K562 (cell line): ENCODE measurements at regions not wholly inside any gene's neighbourhood (a gene's known extent, or its start where the extent isn't known, plus 50 kb on each side); places are given as distances from the start of the nearest gene placed in this dataset.

Experiments used
- ATAC-seq: fragments of 200-7000 bp; cut with Tn5 transposase; 3 replicates; pipeline ENCODE4 v1.9.1; 2020; ENCODE audit warnings: moderate library complexity
- BruUV-seq: library from RNA; stranded (reverse); fragments of 400-500 nt; replicated peaks from 2 replicates; lab custom pipeline; 2021; lab: Mats Ljungman, UMichigan
- CTCF ChIA-PET: fragments of 300-600 bp; formaldehyde crosslinking; extraction: SDS; loops from one replicate; lab custom pipeline; 2021; ENCODE audit warnings: low intra/inter-chr PET ratio; lab: Yijun Ruan, JAX
- POLR2A ChIA-PET: fragments of 300-600, 350-650 bp; sonication (Branson Sonifier 250); formaldehyde crosslinking; extraction: SDS; loops from one replicate; lab custom pipeline; 2021; ENCODE audit warnings: antibody characterized with exemption, inconsistent platforms; lab: Yijun Ruan, JAX
- DNase-seq, 4 experiments: peaks; one replicate each; pipeline versions ENCODE4 v3.0.0 to v3.0.0-alpha.2; 2011 to 2018; ENCODE audit warnings: low spot score in 3 of 4, mixed read lengths in 3 of 4; ENCODE audit errors: extremely low read depth in 1 of 4
- FAIRE-seq: peaks from 2 replicates; lab custom pipeline; 2011; peaks lifted over from hg19 to GRCh38; lab: Jason Lieb, UNC
- H2AFZ ChIP-seq: 2 replicates; pipeline ENCODE4 v1.6.0; 2011; ENCODE audit warnings: low read depth, low read length, control low read depth, inconsistent platforms
- H3K27ac ChIP-seq: fragments of 200-600 bp; 3 replicates; pipeline ENCODE4 v1.8.0; 2011; ENCODE audit warnings: low read depth, mild to moderate bottlenecking, control low read depth, inconsistent platforms, low read length, moderate library complexity, mixed read lengths; ENCODE audit errors: extremely low read depth
- H3K27me3 ChIP-seq, 2 experiments: fragments of 300-600 bp in 1 of 2; 2 replicates in 1 of 2; 3 replicates in 1 of 2; pipeline versions ENCODE4 v1.6.0 to v1.8.0; 2011; ENCODE audit warnings: inconsistent platforms in 2 of 2, low read length in 2 of 2, mild to moderate bottlenecking in 1 of 2, mixed read lengths in 1 of 2, moderate library complexity in 1 of 2; ENCODE audit not compliant: control insufficient read depth in 2 of 2, insufficient read depth in 2 of 2
- H3K36me3 ChIP-seq: fragments of 300-600 bp; 3 replicates; pipeline ENCODE4 v1.8.0; 2011; ENCODE audit warnings: mild to moderate bottlenecking, low read length, inconsistent platforms; ENCODE audit not compliant: control insufficient read depth, insufficient read depth
- H3K4me1 ChIP-seq, 2 experiments: fragments of 200-600 bp in 1 of 2; replicated peaks in 1 of 2; 2 replicates in 1 of 2; 3 replicates in 1 of 2; pipeline versions ENCODE4 v1.5.1 to v1.8.0; 2011; ENCODE audit warnings: inconsistent platforms in 2 of 2, low read length in 2 of 2, mild to moderate bottlenecking in 1 of 2, mixed read lengths in 1 of 2, moderate library complexity in 1 of 2; ENCODE audit not compliant: control insufficient read depth in 2 of 2, insufficient read depth in 2 of 2
- H3K4me2 ChIP-seq: 2 replicates; pipeline ENCODE4 v1.6.1; 2011; ENCODE audit warnings: low read length, control low read depth, inconsistent platforms, mixed read lengths; ENCODE audit not compliant: insufficient read depth
- H3K4me3 ChIP-seq: fragments of 200-600 bp; sonication (generic), shearing (Covaris generic); 2 replicates; pipeline ENCODE4 v1.5.1; 2016; ENCODE audit warnings: control low read depth, inconsistent platforms
- H3K79me2 ChIP-seq: fragments of 200-600 bp; 3 replicates; pipeline ENCODE4 v1.8.0; 2011; ENCODE audit warnings: low read length, inconsistent platforms; ENCODE audit not compliant: control insufficient read depth, insufficient read depth
- H3K9ac ChIP-seq, 2 experiments: 2 replicates each; pipeline versions ENCODE4 v1.6.0 to v1.6.1; 2011; ENCODE audit warnings: low read depth in 2 of 2, low read length in 2 of 2, control low read depth in 1 of 2, inconsistent platforms in 1 of 2, mild to moderate bottlenecking in 1 of 2, mixed read lengths in 1 of 2; ENCODE audit not compliant: insufficient read depth in 1 of 2
- H3K9me1 ChIP-seq: one replicate; pipeline ENCODE4 v1.6.0; 2011; ENCODE audit warnings: inconsistent platforms, mild to moderate bottlenecking, low read length, moderate library complexity; ENCODE audit not compliant: control insufficient read depth, insufficient read depth
- H3K9me3 ChIP-seq: replicated peaks from 2 replicates; pipeline ENCODE4 v1.5.1; 2011; ENCODE audit warnings: low read depth, low read length, inconsistent platforms; ENCODE audit not compliant: control insufficient read depth, insufficient read depth
- H4K20me1 ChIP-seq: replicated peaks from 2 replicates; pipeline ENCODE4 v1.6.1; 2011; ENCODE audit warnings: low read length, inconsistent platforms, mixed read lengths; ENCODE audit not compliant: control insufficient read depth, insufficient read depth
- ATF2 ChIP-seq: sonication (generic); formaldehyde crosslinking; IDR thresholded peaks from 2 replicates; pipeline ENCODE4 v1.8.1; 2022; ENCODE audit warnings: missing genetic modification reagents
- BRD9 ChIP-seq: fragments of 450-650 bp; IDR thresholded peaks from 2 replicates; pipeline ENCODE4 v1.6.1; 2018; ENCODE audit warnings: low read depth; ENCODE audit not compliant: partially characterized antibody
- CC2D1A ChIP-seq: fragments of 450-650 bp; IDR thresholded peaks from 2 replicates; pipeline ENCODE4 v1.6.1; 2017; ENCODE audit warnings: mild to moderate bottlenecking
- ELK1 ChIP-seq: sonication (generic); formaldehyde crosslinking; IDR thresholded peaks from 2 replicates; pipeline ENCODE4 v1.8.1; 2022; ENCODE audit warnings: missing genetic modification reagents
- NCOA4 ChIP-seq: fragments of 450-650 bp; IDR thresholded peaks from 2 replicates; pipeline ENCODE4 v1.6.1; 2018; ENCODE audit warnings: mild to moderate bottlenecking; ENCODE audit not compliant: partially characterized antibody
- NCOR1 ChIP-seq: fragments of 450-650 bp; IDR thresholded peaks from 2 replicates; pipeline ENCODE4 v1.6.1; 2016; ENCODE audit warnings: mild to moderate bottlenecking, moderate library complexity
- NONO ChIP-seq, 2 experiments: fragments of 200-400 bp in 1 of 2; fragments of 450-650 bp in 1 of 2; formaldehyde crosslinking in 1 of 2; IDR thresholded peaks; 2 replicates each; pipeline ENCODE4 v1.6.1; 2017; ENCODE audit warnings: low read depth in 2 of 2, mild to moderate bottlenecking in 2 of 2, moderate library complexity in 2 of 2, low read length in 1 of 2
- SMARCA5 ChIP-seq: fragments of 450-650 bp; IDR thresholded peaks from 2 replicates; pipeline ENCODE4 v1.6.1; 2016
- whole genome bisulfite sequencing: fragments of 100-300 bp; shearing (Covaris generic); methylation state at CpG from one replicate; pipeline ENCODE4 v1.1.6; 2016; ENCODE audit warnings: low coverage, mixed read lengths; ENCODE audit not compliant: insufficient coverage; ENCODE audit errors: missing lambda C conversion rate; 5-methylcytosine and 5-hydroxymethylcytosine counted together
- in situ Hi-C: fragments of 300-500 bp; cut with MboI; formaldehyde crosslinking; loops from 4 replicates; pipeline ENCODE4 v1.15.0; 2018; ENCODE audit warnings: inconsistent platforms, mixed read lengths
- intact Hi-C: fragments of 100-400 bp; cut with micrococcal nuclease; formaldehyde crosslinking; loops from 2 replicates; pipeline ENCODE4 v1.14.2; 2022
- TF ChIP-seq, protein P1 (sequence below): fragments of 450-650 bp; IDR thresholded peaks from 2 replicates; pipeline ENCODE4 v1.6.1; 2016; ENCODE audit warnings: low read depth
- TF ChIP-seq, protein P2 (sequence below): fragments of 450-650 bp; IDR thresholded peaks from 2 replicates; pipeline ENCODE4 v1.6.1; 2016; ENCODE audit warnings: low read depth, mild to moderate bottlenecking, moderate library complexity
- TF ChIP-seq, protein P3 (sequence below): sonication (generic); IDR thresholded peaks from 2 replicates; pipeline ENCODE4 v1.6.1; 2016

DNA sequence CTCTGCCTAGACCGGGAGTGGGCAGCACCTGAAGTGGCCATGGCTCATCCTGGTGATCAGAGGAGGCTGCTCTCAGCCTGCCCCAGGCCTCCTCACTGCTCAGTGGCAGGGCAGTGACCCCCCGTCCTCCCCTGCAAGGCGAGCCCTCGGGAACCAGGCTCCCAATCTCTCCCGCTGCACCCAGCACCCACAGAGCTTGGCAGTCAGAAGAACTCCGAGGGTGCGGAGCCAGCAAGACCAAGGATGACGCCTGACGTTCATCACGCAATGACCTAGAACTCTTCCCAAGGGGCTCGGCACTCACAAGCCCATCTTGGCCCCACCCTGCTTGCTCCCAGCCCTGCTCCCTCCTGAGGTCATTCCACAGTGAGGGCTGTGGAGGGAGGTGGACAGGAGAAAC lies 189.8 kb upstream of the SALL3 start:
- no peak overlapping the region for H3K27ac ChIP-seq
- H3K36me3 ChIP-seq = no peaks in the 10 kb centered on the region
- no peak for FAIRE-seq
- H3K9me1 ChIP-seq = no peaks in the 10 kb centered on the region
- H3K4me1 ChIP-seq = no peaks in the 10 kb centered on the region; a peak in 1 of 5 replicates
- no peak overlapping the region for H2AFZ ChIP-seq
- H3K4me2 ChIP-seq = no peak overlapping the region
- POLR2A ChIA-PET = no interaction called here
- no peaks in the 10 kb centered on the region for H3K79me2 ChIP-seq
- intact Hi-C loops (no loop called here), in situ Hi-C loops (no loop called here)
- peaks cover 0 to 24% of the 10 kb centered on the region in 2 experiments; a peak in 2 of 5 replicates for H3K27me3 ChIP-seq
- WGBS = 0% methylated on average over 2 of the region's 11 CpGs
- ATAC-seq = no peak
- H4K20me1 ChIP-seq = no peaks in the 10 kb centered on the region
- no peak for DNase-seq
- H3K4me3 ChIP-seq = no peak overlapping the region
- no peaks in the 10 kb centered on the region for H3K9me3 ChIP-seq
- no TSS peak for BruUV-seq
- CTCF ChIA-PET = no interaction called here
- no peak overlapping the region for H3K9ac ChIP-seq
- TF ChIP-seq NCOR1 = no peak
- no peak for TF ChIP-seq ELK1 (CRISPR knock-in tag)
- no peak for TF ChIP-seq CC2D1A
- TF ChIP-seq, protein P1, sequence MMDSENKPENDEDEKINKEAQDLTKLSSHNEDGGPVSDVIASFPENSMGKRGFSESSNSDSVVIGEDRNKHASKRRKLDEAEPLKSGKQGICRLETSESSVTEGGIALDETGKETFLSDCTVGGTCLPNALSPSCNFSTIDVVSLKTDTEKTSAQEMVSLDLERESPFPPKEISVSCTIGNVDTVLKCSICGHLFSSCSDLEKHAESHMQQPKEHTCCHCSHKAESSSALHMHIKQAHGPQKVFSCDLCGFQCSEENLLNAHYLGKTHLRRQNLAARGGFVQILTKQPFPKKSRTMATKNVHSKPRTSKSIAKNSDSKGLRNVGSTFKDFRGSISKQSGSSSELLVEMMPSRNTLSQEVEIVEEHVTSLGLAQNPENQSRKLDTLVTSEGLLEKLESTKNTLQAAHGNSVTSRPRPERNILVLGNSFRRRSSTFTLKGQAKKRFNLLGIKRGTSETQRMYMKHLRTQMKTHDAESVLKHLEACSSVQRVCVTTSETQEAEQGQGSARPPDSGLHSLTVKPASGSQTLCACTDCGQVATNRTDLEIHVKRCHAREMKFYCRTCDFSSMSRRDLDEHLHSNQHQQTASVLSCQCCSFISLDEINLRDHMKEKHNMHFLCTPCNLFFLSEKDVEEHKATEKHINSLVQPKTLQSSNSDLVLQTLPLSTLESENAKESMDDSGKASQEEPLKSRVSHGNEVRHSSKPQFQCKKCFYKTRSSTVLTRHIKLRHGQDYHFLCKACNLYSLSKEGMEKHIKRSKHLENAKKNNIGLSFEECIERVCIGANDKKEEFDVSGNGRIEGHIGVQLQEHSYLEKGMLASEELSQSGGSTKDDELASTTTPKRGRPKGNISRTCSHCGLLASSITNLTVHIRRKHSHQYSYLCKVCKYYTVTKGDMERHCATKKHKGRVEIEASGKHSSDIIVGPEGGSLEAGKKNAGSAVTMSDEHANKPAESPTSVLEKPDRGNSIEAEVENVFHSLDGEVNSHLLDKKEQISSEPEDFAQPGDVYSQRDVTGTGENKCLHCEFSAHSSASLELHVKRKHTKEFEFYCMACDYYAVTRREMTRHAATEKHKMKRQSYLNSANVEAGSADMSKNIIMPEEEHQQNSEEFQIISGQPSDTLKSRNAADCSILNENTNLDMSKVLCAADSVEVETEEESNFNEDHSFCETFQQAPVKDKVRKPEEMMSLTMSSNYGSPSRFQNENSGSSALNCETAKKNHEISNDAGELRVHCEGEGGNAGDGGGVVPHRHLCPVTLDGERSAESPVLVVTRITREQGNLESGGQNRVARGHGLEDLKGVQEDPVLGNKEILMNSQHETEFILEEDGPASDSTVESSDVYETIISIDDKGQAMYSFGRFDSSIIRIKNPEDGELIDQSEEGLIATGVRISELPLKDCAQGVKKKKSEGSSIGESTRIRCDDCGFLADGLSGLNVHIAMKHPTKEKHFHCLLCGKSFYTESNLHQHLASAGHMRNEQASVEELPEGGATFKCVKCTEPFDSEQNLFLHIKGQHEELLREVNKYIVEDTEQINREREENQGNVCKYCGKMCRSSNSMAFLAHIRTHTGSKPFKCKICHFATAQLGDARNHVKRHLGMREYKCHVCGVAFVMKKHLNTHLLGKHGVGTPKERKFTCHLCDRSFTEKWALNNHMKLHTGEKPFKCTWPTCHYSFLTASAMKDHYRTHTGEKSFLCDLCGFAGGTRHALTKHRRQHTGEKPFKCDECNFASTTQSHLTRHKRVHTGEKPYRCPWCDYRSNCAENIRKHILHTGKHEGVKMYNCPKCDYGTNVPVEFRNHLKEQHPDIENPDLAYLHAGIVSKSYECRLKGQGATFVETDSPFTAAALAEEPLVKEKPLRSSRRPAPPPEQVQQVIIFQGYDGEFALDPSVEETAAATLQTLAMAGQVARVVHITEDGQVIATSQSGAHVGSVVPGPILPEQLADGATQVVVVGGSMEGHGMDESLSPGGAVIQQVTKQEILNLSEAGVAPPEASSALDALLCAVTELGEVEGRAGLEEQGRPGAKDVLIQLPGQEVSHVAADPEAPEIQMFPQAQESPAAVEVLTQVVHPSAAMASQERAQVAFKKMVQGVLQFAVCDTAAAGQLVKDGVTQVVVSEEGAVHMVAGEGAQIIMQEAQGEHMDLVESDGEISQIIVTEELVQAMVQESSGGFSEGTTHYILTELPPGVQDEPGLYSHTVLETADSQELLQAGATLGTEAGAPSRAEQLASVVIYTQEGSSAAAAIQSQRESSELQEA = no peak
- TF ChIP-seq, protein P2, sequence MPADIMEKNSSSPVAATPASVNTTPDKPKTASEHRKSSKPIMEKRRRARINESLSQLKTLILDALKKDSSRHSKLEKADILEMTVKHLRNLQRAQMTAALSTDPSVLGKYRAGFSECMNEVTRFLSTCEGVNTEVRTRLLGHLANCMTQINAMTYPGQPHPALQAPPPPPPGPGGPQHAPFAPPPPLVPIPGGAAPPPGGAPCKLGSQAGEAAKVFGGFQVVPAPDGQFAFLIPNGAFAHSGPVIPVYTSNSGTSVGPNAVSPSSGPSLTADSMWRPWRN = no peak
- no peak for TF ChIP-seq NONO (IDR thresholded peaks at IDR 0.05; ENCODE audit: low read depth in 2 of 2, low read length in 1 of 2)
- no peak for TF ChIP-seq BRD9
- TF ChIP-seq ATF2 = no peak
- no peak for TF ChIP-seq NCOA4
- TF ChIP-seq, protein P3, sequence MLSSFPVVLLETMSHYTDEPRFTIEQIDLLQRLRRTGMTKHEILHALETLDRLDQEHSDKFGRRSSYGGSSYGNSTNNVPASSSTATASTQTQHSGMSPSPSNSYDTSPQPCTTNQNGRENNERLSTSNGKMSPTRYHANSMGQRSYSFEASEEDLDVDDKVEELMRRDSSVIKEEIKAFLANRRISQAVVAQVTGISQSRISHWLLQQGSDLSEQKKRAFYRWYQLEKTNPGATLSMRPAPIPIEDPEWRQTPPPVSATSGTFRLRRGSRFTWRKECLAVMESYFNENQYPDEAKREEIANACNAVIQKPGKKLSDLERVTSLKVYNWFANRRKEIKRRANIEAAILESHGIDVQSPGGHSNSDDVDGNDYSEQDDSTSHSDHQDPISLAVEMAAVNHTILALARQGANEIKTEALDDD = no peak
- no peak for TF ChIP-seq SMARCA5
